GM19025 (cell line): ENCODE measurements at regions not wholly inside any gene's neighbourhood (a gene's known extent, or its start where the extent isn't known, plus 50 kb on each side); places are given as distances from the start of the nearest gene placed in this dataset.

ENCODE experiments used
- ATAC-seq: cut with Tn5 transposase; IDR thresholded peaks from one replicate; pipeline ENCODE4 v1.9.1; 2021; ENCODE audit warnings: mild to moderate bottlenecking, low read depth, moderate library complexity; ENCODE audit not compliant: unreplicated experiment

- ATAC-seq = no peak
Measured at GRCh38 chr9:79266986-79267385, 304.8 kb upstream of the TLE4 start.

GRCh38 chr9:79268806-79269205 is 303.0 kb upstream of the TLE4 start:
- no peak for ATAC-seq

GRCh38 chr9:79273311-79273710 is 298.5 kb upstream of the TLE4 start:
- no peak for ATAC-seq

- no peak for ATAC-seq
Measured at GRCh38 chr9:79279356-79279755, 292.4 kb upstream of the TLE4 start.

GRCh38 chr9:79280691-79281090 is 291.1 kb upstream of the TLE4 start:
- no peak for ATAC-seq

- ATAC-seq = no peak
Measured at GRCh38 chr9:79284081-79284480, 287.7 kb upstream of the TLE4 start.

GRCh38 chr9:79286992-79287707 is 284.6 kb upstream of the TLE4 start:
- ATAC-seq = no peak

- ATAC-seq = no peak
Measured at GRCh38 chr9:79287708-79288290, 284.0 kb upstream of the TLE4 start.

GRCh38 chr9:79289856-79290255 is 281.9 kb upstream of the TLE4 start:
- no peak for ATAC-seq

- ATAC-seq = no peak
Measured at GRCh38 chr9:79292731-79293280, 279.0 kb upstream of the TLE4 start.

- no peak for ATAC-seq
Measured at GRCh38 chr9:79300068-79300467, 271.7 kb upstream of the TLE4 start.

GRCh38 chr9:79301085-79301484 is 270.7 kb upstream of the TLE4 start:
- ATAC-seq = no peak

- no peak for ATAC-seq
Measured at GRCh38 chr9:79301551-79302391, 270.0 kb upstream of the TLE4 start.

GRCh38 chr9:79302569-79302968 is 269.2 kb upstream of the TLE4 start:
- no peak for ATAC-seq

GRCh38 chr9:79308012-79308411 is 263.8 kb upstream of the TLE4 start:
- no peak for ATAC-seq

- no peak for ATAC-seq
Measured at GRCh38 chr9:79312686-79313421, 258.9 kb upstream of the TLE4 start.

- no peak for ATAC-seq
Measured at GRCh38 chr9:79325501-79325900, 246.3 kb upstream of the TLE4 start.

- no peak for ATAC-seq
Measured at GRCh38 chr9:79329861-79330260, 241.9 kb upstream of the TLE4 start.

GRCh38 chr9:79334001-79334400 is 237.8 kb upstream of the TLE4 start:
- ATAC-seq = no peak

GRCh38 chr9:79334711-79335110 is 237.1 kb upstream of the TLE4 start:
- ATAC-seq = no peak

GRCh38 chr9:79335987-79336386 is 235.8 kb upstream of the TLE4 start:
- ATAC-seq = no peak
